NCI-H2227 (cell line): ENCODE measurements at regions not wholly inside any gene's neighbourhood (a gene's known extent, or its start where the extent isn't known, plus 50 kb on each side); places are given as distances from the start of the nearest gene placed in this dataset.
"Not testable (repeated sequence)": the region's sequence is repeated elsewhere in the genome, so short reads cannot be mapped to it uniquely, and the experiment has no call there.

Experiments
- DNase-seq: peaks from one replicate; lab custom pipeline; 2025; ENCODE audit not compliant: unreplicated experiment; lab: John Stamatoyannopoulos, UW

DNA sequence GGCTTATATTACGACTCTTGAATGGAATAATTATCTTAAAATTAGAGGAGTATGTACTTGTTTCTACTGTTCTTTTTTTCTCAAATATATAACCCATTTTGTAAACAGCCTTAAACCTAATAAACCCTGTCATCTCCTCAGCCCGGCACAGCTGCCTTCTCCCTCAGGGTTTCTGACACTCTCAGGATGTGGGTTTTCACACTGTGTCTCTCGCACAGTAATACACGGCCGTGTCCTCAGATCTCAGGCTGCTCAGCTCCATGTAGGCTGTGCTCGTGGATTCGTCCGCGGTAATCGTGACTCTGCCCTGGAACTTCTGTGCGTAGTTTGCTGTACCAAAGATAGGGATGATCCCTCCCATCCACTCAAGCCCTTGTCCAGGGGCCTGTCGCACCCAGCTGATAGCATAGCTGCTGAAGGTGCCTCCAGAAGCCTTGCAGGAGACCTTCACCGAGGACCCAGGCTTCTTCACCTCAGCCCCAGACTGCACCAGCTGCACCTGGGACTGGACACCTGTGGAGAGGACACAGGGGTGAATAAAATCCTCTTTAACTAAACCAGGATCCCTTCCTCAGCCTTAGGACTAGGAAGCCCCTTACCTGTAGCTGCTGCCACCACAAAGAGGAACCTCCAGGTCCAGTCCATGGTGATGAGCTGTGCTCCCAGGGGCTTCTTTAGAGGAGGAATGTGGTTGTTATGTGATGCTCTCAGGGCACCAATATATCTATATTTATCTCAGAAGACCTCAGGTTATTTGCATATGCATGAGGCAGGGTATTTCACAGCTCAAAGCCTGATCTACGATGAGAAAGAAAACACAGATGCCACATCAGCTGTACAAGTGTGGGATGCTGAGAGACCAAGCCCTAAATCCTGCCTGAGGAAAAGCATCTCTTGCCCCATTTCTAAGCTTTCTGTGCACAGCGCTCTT, 1235.8 kb downstream of the TMEM121 start:
- DNase-seq, result not testable (repeated sequence)

- DNase-seq, result not testable (repeated sequence)
Measured at GRCh38 chr14:106764968-106765369, 1238.6 kb downstream of the TMEM121 start.

GRCh38 chr14:106766145-106766544, 1239.8 kb downstream of the TMEM121 start:
- no peak for DNase-seq

GRCh38 chr14:106766551-106767277, 1240.3 kb downstream of the TMEM121 start:
- not testable (repeated sequence) for DNase-seq

- not testable (repeated sequence) for DNase-seq
Measured at GRCh38 chr14:106768230-106768629, 1241.8 kb downstream of the TMEM121 start.

GRCh38 chr14:106768972-106769700, 1242.8 kb downstream of the TMEM121 start:
- not testable (repeated sequence) for DNase-seq

GRCh38 chr14:106770158-106770672, 1243.8 kb downstream of the TMEM121 start:
- not testable (repeated sequence) for DNase-seq

DNA sequence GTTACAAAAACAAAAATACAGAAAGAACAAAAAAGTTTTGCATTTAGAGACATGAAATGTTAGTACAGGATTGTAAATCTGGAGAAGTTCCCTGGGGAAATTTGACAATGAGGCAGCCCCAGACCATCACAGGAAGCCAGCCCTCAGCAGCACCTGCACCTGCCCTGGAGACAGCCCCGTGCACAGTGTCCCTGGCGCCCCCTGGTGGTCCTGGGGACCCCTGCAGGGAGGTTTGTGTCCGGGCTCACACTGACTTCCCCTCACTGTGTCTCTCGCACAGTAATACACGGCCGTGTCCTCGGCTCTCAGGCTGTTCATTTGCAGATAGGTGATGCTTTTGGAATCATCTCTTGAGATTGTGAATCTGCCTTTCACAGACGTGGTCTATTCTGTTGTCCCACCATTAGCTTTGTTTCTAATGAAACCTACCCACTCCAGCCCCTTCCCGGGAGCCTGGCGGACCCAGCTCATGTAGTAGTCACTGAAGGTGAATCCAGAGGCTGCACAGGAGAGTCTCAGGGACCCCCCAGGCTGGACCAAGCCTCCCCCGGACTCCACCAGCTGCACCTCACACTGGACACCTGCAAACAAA, 1248.6 kb downstream of the TMEM121 start:
- not testable (repeated sequence) for DNase-seq

DNA sequence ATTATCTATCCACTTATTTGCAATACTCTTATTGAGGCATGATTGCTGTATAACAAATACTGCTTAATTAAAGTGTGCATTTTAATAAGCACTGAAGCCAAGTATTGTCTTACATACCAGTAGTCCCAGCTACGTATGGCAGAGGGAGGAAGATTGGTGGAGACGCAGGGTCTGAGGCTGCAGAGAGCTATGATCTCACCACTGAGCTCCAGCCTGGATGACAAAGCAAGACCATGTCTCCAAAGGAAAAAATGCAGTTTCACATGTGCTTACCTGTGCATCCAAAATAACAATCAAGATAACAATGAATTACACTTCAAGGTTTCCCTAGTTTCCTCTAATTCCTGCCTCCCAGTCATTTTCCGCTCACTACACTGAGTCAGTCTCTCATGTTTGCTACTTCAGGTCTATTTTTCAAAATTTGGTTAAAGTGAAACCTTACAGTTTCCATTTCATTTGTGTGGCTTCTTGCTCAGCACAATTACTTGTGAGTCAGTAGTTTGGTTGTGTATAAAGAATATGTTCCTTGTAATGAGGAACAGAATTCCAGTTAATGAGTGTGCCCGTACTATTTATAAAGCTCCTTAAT, 1250.1 kb downstream of the TMEM121 start:
- DNase-seq, result no peak

GRCh38 chr14:106778986-106779385, 1252.6 kb downstream of the TMEM121 start:
- DNase-seq, result no peak

- no peak for DNase-seq
Measured at GRCh38 chr14:106786697-106787096, 1260.3 kb downstream of the TMEM121 start.

GRCh38 chr14:106787626-106788025, 1261.2 kb downstream of the TMEM121 start:
- no peak for DNase-seq

DNA sequence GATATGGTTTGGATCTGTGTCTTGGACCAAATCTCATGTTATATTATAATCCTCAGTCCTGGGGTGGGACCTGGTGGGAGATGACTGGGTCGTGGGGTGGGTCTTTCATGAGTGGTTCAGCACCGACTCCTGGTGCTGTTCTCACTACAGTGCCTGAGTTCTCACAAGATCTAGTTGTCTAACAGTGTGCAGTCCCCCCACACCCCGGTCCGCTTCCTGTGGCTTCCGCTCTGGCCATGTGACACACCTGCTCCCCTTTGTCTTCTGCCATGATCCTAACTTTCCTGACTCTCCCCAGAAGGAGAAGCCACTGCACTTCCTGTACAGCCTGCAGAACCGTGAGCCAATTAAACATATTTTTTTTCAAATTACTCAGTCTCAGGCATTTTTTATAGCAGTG, 1262.2 kb downstream of the TMEM121 start:
- no peak for DNase-seq

DNA sequence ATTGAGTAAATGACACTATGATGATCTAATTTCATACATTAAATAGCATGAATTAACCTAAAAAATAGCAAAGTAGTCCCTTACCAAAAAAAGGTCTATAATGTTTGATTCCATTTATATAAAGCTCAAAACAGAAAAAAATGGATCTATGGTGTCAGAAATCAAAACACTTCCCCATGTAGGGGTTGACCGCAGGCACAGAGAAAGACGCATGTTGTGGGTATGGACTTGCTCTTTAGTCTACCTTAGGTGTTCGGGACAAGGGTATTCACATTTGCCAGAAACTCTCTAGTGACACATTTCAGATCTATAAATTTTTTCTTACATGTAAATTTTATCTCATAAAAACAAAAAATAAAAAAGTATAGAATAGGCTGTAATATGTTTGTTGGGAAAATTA, 1262.9 kb downstream of the TMEM121 start:
- DNase-seq, result no peak

- DNase-seq, result no peak
Measured at GRCh38 chr14:106790189-106791036, 1264.0 kb downstream of the TMEM121 start.

GRCh38 chr14:106792543-106792942, 1266.2 kb downstream of the TMEM121 start:
- no peak for DNase-seq

- DNase-seq, result not testable (repeated sequence)
Measured at GRCh38 chr14:106798166-106798565, 1271.8 kb downstream of the TMEM121 start.

GRCh38 chr14:106802413-106803364, 1276.3 kb downstream of the TMEM121 start:
- DNase-seq, result no peak
